OCI-LY7 (cell line): ENCODE measurements at regions not wholly inside any gene's neighbourhood (a gene's known extent, or its start where the extent isn't known, plus 50 kb on each side); places are given as distances from the start of the nearest gene placed in this dataset.

Experiments used
- EZH2phosphoT487 ChIP-seq: fragments of 200-600 bp; sonication (generic); IDR thresholded peaks from 2 replicates; pipeline ENCODE4 v1.6.1; 2018; ENCODE audit warnings: low read depth, borderline replicate concordance, mild to moderate bottlenecking, mixed run types, antibody characterized with exemption, low read length, moderate library complexity, mixed read lengths
- TF ChIP-seq, protein P1 (sequence below): fragments of 200-600 bp; sonication (generic); conservative IDR thresholded peaks from 2 replicates; pipeline ENCODE4 v1.5.1; 2014; ENCODE audit warnings: mild to moderate bottlenecking, antibody characterized with exemption, low read length, moderate library complexity, mixed read lengths

DNA sequence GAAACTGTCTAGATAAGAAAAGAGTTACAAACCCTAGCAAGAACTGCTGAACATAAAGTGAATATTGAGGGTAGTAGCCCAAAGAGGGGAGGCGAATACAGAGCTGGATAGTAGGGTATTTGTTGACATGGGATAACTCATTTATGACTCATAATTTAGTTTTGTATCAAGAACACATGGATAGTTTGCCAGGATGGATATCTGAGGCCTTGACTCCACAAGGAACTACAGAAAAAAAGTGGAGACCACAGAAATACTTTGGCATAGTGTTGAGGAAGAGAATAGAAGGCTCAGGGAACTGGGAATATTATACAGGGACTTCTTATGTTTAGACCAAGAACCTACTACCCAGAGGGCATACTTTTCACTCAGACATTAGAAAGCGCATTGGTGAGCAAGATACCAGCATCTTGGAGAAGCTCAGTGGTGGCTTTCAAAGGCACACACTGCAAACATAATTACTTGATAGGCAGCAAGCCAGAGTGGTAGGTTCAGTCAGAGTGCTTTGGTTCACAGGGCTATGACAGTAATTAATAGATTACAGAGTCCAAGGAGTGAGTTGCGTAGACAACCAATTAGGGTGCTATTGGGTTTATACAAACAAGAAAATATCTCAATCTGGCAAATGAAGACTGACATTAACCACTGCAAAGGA lies 51.9 kb upstream of the ZBTB7C start:
- TF ChIP-seq EZH2phosphoT487, result no peak
- TF ChIP-seq, protein P1, sequence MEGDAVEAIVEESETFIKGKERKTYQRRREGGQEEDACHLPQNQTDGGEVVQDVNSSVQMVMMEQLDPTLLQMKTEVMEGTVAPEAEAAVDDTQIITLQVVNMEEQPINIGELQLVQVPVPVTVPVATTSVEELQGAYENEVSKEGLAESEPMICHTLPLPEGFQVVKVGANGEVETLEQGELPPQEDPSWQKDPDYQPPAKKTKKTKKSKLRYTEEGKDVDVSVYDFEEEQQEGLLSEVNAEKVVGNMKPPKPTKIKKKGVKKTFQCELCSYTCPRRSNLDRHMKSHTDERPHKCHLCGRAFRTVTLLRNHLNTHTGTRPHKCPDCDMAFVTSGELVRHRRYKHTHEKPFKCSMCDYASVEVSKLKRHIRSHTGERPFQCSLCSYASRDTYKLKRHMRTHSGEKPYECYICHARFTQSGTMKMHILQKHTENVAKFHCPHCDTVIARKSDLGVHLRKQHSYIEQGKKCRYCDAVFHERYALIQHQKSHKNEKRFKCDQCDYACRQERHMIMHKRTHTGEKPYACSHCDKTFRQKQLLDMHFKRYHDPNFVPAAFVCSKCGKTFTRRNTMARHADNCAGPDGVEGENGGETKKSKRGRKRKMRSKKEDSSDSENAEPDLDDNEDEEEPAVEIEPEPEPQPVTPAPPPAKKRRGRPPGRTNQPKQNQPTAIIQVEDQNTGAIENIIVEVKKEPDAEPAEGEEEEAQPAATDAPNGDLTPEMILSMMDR, result no peak
